Endothelial cell of umbilical vein (primary cell): ENCODE measurements at regions not wholly inside any gene's neighbourhood (a gene's known extent, or its start where the extent isn't known, plus 50 kb on each side); places are given as distances from the start of the nearest gene placed in this dataset.

Experiments used
- CTCF ChIP-seq, 2 donors: IDR thresholded peaks; 1 replicate in 1 of 2; 2 replicates in 1 of 2; pipeline ENCODE4 v1.5.1; 2011; ENCODE audit warnings: low read length in 2 of 2, mild to moderate bottlenecking in 2 of 2, moderate library complexity in 2 of 2, control low read depth in 1 of 2, inconsistent platforms in 1 of 2, low read depth in 1 of 2; ENCODE audit not compliant: insufficient read depth in 1 of 2; ENCODE audit errors: extremely low read depth in 1 of 2
- EZH2 ChIP-seq: IDR thresholded peaks from 2 replicates; pipeline ENCODE4 v1.6.1; 2012; ENCODE audit warnings: borderline replicate concordance, low read depth, mild to moderate bottlenecking, moderate library complexity, low read length, inconsistent platforms; ENCODE audit not compliant: severe bottlenecking
- FOS ChIP-seq: IDR thresholded peaks from 2 replicates; pipeline ENCODE4 v1.6.1; 2011; ENCODE audit warnings: mild to moderate bottlenecking, low read length, moderate library complexity, borderline replicate concordance; ENCODE audit not compliant: insufficient read depth
- POLR2A ChIP-seq: IDR thresholded peaks from 2 replicates; pipeline ENCODE4 v1.6.1; 2012; ENCODE audit warnings: low read depth, mild to moderate bottlenecking, control low read depth, low read length
- POLR2AphosphoS5 ChIP-seq: IDR thresholded peaks from 2 replicates; pipeline ENCODE4 v1.6.1; 2012; ENCODE audit warnings: low read depth, mild to moderate bottlenecking, control low read depth, low read length, moderate library complexity; ENCODE audit not compliant: insufficient read depth

GRCh38 chr4:33065749-33066148 lies 2345.6 kb downstream of the PCDH7 start:
- TF ChIP-seq POLR2AphosphoS5 (no peak), POLR2A (no peak), CTCF (IDR thresholded peaks at IDR 0.05; ENCODE audit: extremely low read depth in 1 of 2, insufficient read depth in 1 of 2, low read depth in 1 of 2, low read length in 2 of 2) (no peak), EZH2 (no peak), FOS (no peak)
